GM12873 (cell line): ENCODE measurements at regions not wholly inside any gene's neighbourhood (a gene's known extent, or its start where the extent isn't known, plus 50 kb on each side); places are given as distances from the start of the nearest gene placed in this dataset.

Source experiments
- CTCF ChIP-seq: IDR thresholded peaks from 2 replicates; pipeline ENCODE4 v1.5.1; 2012; ENCODE audit warnings: low read depth, mild to moderate bottlenecking, moderate library complexity, low read length, control low read depth; ENCODE audit not compliant: insufficient read depth; ENCODE audit errors: missing control alignments

GRCh38 chr3:127423856-127424765, 136.3 kb upstream of the PRR20G start:
- no peak for TF ChIP-seq CTCF

- TF ChIP-seq CTCF: no peak
Observed at GRCh38 chr3:127422663-127423375, 135.0 kb upstream of the PRR20G start.

GRCh38 chr3:127421943-127422662, 134.3 kb upstream of the PRR20G start:
- no peak for TF ChIP-seq CTCF

- TF ChIP-seq CTCF: no peak
Observed at GRCh38 chr3:127420829-127421228, 133.0 kb upstream of the PRR20G start.

- no peak for TF ChIP-seq CTCF
Observed at GRCh38 chr3:127419641-127420553, 132.1 kb upstream of the PRR20G start.

GRCh38 chr3:127419182-127419581, 131.3 kb upstream of the PRR20G start:
- no peak for TF ChIP-seq CTCF
